GDM1 (cell line): ENCODE measurements at regions not wholly inside any gene's neighbourhood (a gene's known extent, or its start where the extent isn't known, plus 50 kb on each side); places are given as distances from the start of the nearest gene placed in this dataset.
"Not testable (repeated sequence)": the region's sequence is repeated elsewhere in the genome, so short reads cannot be mapped to it uniquely, and the experiment has no call there.

Source experiments
- DNase-seq: peaks from one replicate; lab custom pipeline; 2025; lab: John Stamatoyannopoulos, UW

- no peak for DNase-seq
Observed at GRCh38 chr2:56969513-56969912, 785.7 kb downstream of the CCDC85A start.

- DNase-seq = no peak
Observed at GRCh38 chr2:56971383-56971974, 787.7 kb downstream of the CCDC85A start.

GRCh38 chr2:56981554-56981953 lies 797.8 kb downstream of the CCDC85A start:
- DNase-seq = no peak

GRCh38 chr2:56985609-56986008 lies 801.8 kb downstream of the CCDC85A start:
- DNase-seq = no peak

GRCh38 chr2:57022496-57022895 lies 838.7 kb downstream of the CCDC85A start:
- DNase-seq = no peak

- DNase-seq = no peak
Observed at GRCh38 chr2:57044931-57045635, 861.3 kb downstream of the CCDC85A start.

- no peak for DNase-seq
Observed at GRCh38 chr2:57049273-57049672, 865.5 kb downstream of the CCDC85A start.

- no peak for DNase-seq
Observed at GRCh38 chr2:57050007-57050406, 866.2 kb downstream of the CCDC85A start.

GRCh38 chr2:57066301-57066700 lies 882.5 kb downstream of the CCDC85A start:
- DNase-seq = not testable (repeated sequence)

- DNase-seq = no peak
Observed at GRCh38 chr2:57075226-57075625, 891.4 kb downstream of the CCDC85A start.

- DNase-seq = no peak
Observed at GRCh38 chr2:57080035-57080434, 896.2 kb downstream of the CCDC85A start.

- no peak for DNase-seq
Observed at GRCh38 chr2:57084697-57085281, 901.0 kb downstream of the CCDC85A start.

- no peak for DNase-seq
Observed at GRCh38 chr2:57093020-57093419, 909.2 kb downstream of the CCDC85A start.

GRCh38 chr2:57097855-57098254 lies 914.1 kb downstream of the CCDC85A start:
- DNase-seq = no peak

- no peak for DNase-seq
Observed at GRCh38 chr2:57100436-57100835, 916.6 kb downstream of the CCDC85A start.

GRCh38 chr2:57105694-57106093 lies 921.9 kb downstream of the CCDC85A start:
- DNase-seq = no peak

GRCh38 chr2:57107353-57107752 lies 923.6 kb downstream of the CCDC85A start:
- DNase-seq = no peak

GRCh38 chr2:57111531-57111930 lies 927.7 kb downstream of the CCDC85A start:
- no peak for DNase-seq

- no peak for DNase-seq
Observed at GRCh38 chr2:57119141-57119540, 927.5 kb upstream of the VRK2 start.

- no peak for DNase-seq
Observed at GRCh38 chr2:57126410-57126809, 920.2 kb upstream of the VRK2 start.

GRCh38 chr2:57139179-57139578 lies 907.4 kb upstream of the VRK2 start:
- DNase-seq = no peak

GRCh38 chr2:57141269-57141668 lies 905.3 kb upstream of the VRK2 start:
- DNase-seq = peak; percentile 5

GRCh38 chr2:57146951-57147350 lies 899.7 kb upstream of the VRK2 start:
- DNase-seq = no peak
